AG09319 (cell line): ENCODE measurements at regions not wholly inside any gene's neighbourhood (a gene's known extent, or its start where the extent isn't known, plus 50 kb on each side); places are given as distances from the start of the nearest gene placed in this dataset.
"Not testable (repeated sequence)": the region's sequence is repeated elsewhere in the genome, so short reads cannot be mapped to it uniquely, and the experiment has no call there.

Experiments
- DNase-seq: peaks from one replicate; pipeline ENCODE4 v3.0.0-alpha.2; 2010; ENCODE audit warnings: low read depth; ENCODE audit errors: extremely low read depth
- TF ChIP-seq, protein P1 (sequence below): IDR thresholded peaks from 2 replicates; pipeline ENCODE4 v1.5.1; 2011; ENCODE audit warnings: low read depth, mild to moderate bottlenecking, inconsistent platforms, low read length, moderate library complexity

DNA sequence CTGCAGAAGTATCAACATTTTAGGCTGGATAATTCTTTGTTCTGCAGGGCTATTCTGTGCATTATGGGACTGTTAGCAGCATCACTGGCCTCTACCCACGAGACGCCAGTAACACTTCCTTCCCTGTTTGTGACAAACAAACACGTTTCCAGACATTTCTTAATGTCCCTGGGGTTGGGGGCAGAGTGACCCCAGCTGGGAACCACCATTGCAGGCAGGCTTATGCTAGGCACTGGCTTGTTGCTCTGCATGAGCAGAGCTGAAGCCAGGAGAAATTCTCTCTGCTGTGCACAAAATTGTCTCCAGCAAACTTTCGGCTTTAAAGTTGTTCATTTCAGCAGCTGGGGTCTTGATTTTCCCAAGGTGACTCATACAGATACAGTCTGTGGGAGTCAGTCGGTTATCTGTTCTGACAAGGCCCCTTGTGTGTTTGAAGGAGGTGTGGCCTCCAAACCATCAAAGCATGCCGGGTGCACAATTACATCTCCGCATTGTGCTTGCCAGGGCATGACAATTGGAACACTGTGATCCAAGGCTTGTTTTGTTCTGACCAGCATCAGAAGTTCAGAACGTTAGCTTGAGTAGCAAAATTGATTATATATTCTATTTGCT lies 156.4 kb upstream of the BOD1L1 start:
- DNase-seq, result no peak
- TF ChIP-seq, protein P1, sequence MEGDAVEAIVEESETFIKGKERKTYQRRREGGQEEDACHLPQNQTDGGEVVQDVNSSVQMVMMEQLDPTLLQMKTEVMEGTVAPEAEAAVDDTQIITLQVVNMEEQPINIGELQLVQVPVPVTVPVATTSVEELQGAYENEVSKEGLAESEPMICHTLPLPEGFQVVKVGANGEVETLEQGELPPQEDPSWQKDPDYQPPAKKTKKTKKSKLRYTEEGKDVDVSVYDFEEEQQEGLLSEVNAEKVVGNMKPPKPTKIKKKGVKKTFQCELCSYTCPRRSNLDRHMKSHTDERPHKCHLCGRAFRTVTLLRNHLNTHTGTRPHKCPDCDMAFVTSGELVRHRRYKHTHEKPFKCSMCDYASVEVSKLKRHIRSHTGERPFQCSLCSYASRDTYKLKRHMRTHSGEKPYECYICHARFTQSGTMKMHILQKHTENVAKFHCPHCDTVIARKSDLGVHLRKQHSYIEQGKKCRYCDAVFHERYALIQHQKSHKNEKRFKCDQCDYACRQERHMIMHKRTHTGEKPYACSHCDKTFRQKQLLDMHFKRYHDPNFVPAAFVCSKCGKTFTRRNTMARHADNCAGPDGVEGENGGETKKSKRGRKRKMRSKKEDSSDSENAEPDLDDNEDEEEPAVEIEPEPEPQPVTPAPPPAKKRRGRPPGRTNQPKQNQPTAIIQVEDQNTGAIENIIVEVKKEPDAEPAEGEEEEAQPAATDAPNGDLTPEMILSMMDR, result no peak

GRCh38 chr4:13793020-13793710 lies 165.6 kb upstream of the BOD1L1 start:
- no peak for DNase-seq
- TF ChIP-seq, protein P1, result no peak

DNA sequence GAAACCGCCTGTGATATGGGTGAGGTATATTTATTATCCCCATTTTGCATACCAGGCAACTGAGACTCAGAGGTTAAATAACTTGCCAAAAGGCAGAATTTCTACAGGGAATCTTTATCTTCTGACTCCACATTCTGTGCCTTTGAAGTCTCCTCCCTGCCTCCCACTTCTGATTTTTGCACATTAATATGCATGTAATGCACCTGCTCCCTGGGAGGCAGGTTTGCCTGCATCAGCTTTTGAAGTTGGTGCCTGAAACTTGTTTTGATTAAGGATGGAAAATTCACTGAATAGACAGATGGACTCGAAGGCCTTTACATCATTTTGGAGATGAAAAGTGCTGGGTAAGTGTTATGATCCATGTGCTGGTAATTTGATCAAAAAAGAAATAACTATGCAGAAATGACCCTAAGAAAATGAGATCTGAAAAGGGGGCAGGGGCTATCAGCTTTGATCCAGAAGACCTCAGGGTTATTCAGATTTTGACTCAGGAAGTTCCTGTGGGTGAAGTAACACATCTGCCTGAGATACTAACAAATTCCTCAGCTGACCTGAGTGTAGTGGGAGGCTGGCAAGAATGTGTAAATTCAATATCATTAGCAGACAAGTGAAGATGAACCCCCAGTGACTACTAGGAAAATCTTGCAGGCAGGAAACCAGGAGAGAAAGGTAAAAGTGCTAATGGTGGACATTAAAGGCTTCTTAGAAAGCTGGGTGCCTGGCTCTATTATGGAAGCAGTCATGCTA lies 167.5 kb upstream of the BOD1L1 start:
- TF ChIP-seq, protein P1, result no peak
- no peak for DNase-seq

GRCh38 chr4:13797061-13797460 lies 169.5 kb upstream of the BOD1L1 start:
- DNase-seq, result no peak
- TF ChIP-seq, protein P1, result no peak

GRCh38 chr4:13815231-13815630 lies 187.7 kb upstream of the BOD1L1 start:
- no peak for DNase-seq
- TF ChIP-seq, protein P1, result no peak

- DNase-seq, result no peak
- TF ChIP-seq, protein P1, result no peak
Measured at GRCh38 chr4:13816472-13816871, 188.9 kb upstream of the BOD1L1 start.

DNA sequence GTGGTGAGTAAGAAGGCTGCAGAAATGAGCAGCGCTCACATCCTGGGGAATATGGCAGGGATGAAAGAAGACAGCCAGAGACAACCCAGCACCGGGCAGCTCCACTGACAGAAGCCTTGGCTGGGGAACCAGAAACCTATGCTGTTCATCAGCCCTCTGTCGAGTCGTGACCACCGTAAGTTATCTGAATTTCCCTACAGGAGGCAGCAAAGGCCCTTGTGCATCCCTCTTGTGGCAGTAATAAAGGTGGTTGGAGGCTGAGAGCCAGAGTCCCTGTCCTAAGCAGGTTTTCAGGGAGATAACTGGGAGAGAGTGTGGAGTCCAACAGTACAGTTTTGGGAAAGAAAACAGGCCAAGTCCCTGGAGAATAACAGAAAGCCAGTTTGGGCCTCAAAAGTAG lies 194.0 kb upstream of the BOD1L1 start:
- DNase-seq, result no peak
- TF ChIP-seq, protein P1, result no peak

- DNase-seq, result not testable (repeated sequence)
Measured at GRCh38 chr4:13825822-13826221, 198.3 kb upstream of the BOD1L1 start.
